Colonic mucosa (tissue), 4 donors: ENCODE measurements at regions not wholly inside any gene's neighbourhood (a gene's known extent, or its start where the extent isn't known, plus 50 kb on each side); places are given as distances from the start of the nearest gene placed in this dataset.

ENCODE experiments used
- DNase-seq: peaks from one replicate; pipeline ENCODE4 v3.0.0-alpha.2; 2020
- H3K27ac ChIP-seq: fragments of 200-600 bp; one replicate; pipeline ENCODE4 v1.8.0; 2021
- H3K27me3 ChIP-seq: fragments of 200-600 bp; one replicate; pipeline ENCODE4 v1.8.0; 2021
- H3K36me3 ChIP-seq: fragments of 200-600 bp; one replicate; pipeline ENCODE4 v1.8.0; 2021
- H3K4me1 ChIP-seq: fragments of 200-600 bp; one replicate; pipeline ENCODE4 v1.8.0; 2021; ENCODE audit warnings: mild to moderate bottlenecking
- H3K4me3 ChIP-seq: fragments of 200-600 bp; one replicate; pipeline ENCODE4 v1.8.0; 2021
- H3K9ac ChIP-seq, 2 donors: one replicate each; pipeline ENCODE4 v1.7.0; 2013; ENCODE audit warnings: control low read depth in 2 of 2, low read depth in 2 of 2, low read length in 2 of 2
- H3K9me3 ChIP-seq: fragments of 200-600 bp; one replicate; pipeline ENCODE4 v1.8.0; 2021
- CTCF ChIP-seq: fragments of 200-600 bp; IDR thresholded peaks from one replicate; pipeline ENCODE4 v1.8.0; 2022; ENCODE audit warnings: antibody characterized with exemption, mild to moderate bottlenecking
- intact Hi-C: fragments of 100-400 bp; cut with DNase I; formaldehyde crosslinking; loops from one replicate; pipeline ENCODE4 v1.14.1; 2022
- donor health status: healthy.
- donor health status: DM: no; HTN: no; CAD: no.
- donor health status: DM: no; HTN: no; CAD: no.

- Histone ChIP-seq H3K4me3 (no peak overlapping the region), H3K9ac (no peak overlapping the region), H3K27ac (no peak overlapping the region), H3K9me3 (no peaks in the 10 kb centered on the region), H3K4me1 (no peaks in the 10 kb centered on the region), H3K36me3 (no peaks in the 10 kb centered on the region), H3K27me3 (no peaks in the 10 kb centered on the region)
- intact Hi-C loops = no loop called here
- no peak for TF ChIP-seq CTCF
- no peak for DNase-seq
Measured at GRCh38 chr18:55166260-55166598, 207.0 kb upstream of the CCDC68 start.

GRCh38 chr18:55163550-55163949 lies 204.3 kb upstream of the CCDC68 start:
- TF ChIP-seq CTCF = no peak
- no peaks in the 10 kb centered on the region for H3K36me3 ChIP-seq
- H3K9me3 ChIP-seq = no peaks in the 10 kb centered on the region
- H3K27ac ChIP-seq = no peak overlapping the region
- H3K4me1 ChIP-seq = no peaks in the 10 kb centered on the region
- H3K9ac ChIP-seq = no peak overlapping the region
- no peaks in the 10 kb centered on the region for H3K27me3 ChIP-seq
- H3K4me3 ChIP-seq = no peak overlapping the region
- intact Hi-C loops = no loop called here
- DNase-seq = no peak

- no peak overlapping the region for H3K9ac ChIP-seq
- no peaks in the 10 kb centered on the region for H3K36me3 ChIP-seq
- TF ChIP-seq CTCF = no peak
- H3K27me3 ChIP-seq = no peaks in the 10 kb centered on the region
- intact Hi-C loops = no loop called here
- no peaks in the 10 kb centered on the region for H3K9me3 ChIP-seq
- H3K27ac ChIP-seq = no peak overlapping the region
- H3K4me3 ChIP-seq = no peak overlapping the region
- DNase-seq = no peak
- no peaks in the 10 kb centered on the region for H3K4me1 ChIP-seq
Measured at GRCh38 chr18:55161916-55162315, 202.7 kb upstream of the CCDC68 start.

GRCh38 chr18:55159027-55159426 lies 199.8 kb upstream of the CCDC68 start:
- no peak for DNase-seq
- Histone ChIP-seq H3K27ac (no peak overlapping the region), H3K9me3 (no peaks in the 10 kb centered on the region), H3K36me3 (no peaks in the 10 kb centered on the region), H3K9ac (no peak overlapping the region), H3K4me1 (no peaks in the 10 kb centered on the region), H3K27me3 (no peaks in the 10 kb centered on the region), H3K4me3 (no peak overlapping the region)
- no peak for TF ChIP-seq CTCF
- intact Hi-C loops = no loop called here

GRCh38 chr18:55158570-55158969 lies 199.3 kb upstream of the CCDC68 start:
- no peak for DNase-seq
- H3K9me3 ChIP-seq = no peaks in the 10 kb centered on the region
- no peak overlapping the region for H3K27ac ChIP-seq
- no peaks in the 10 kb centered on the region for H3K36me3 ChIP-seq
- H3K4me3 ChIP-seq = no peak overlapping the region
- intact Hi-C loops = no loop called here
- H3K27me3 ChIP-seq = no peaks in the 10 kb centered on the region
- no peak for TF ChIP-seq CTCF
- H3K9ac ChIP-seq = no peak overlapping the region
- no peaks in the 10 kb centered on the region for H3K4me1 ChIP-seq

- TF ChIP-seq CTCF = no peak
- no peak overlapping the region for H3K4me3 ChIP-seq
- H3K27me3 ChIP-seq = no peaks in the 10 kb centered on the region
- no peak overlapping the region for H3K27ac ChIP-seq
- H3K9ac ChIP-seq = no peak overlapping the region
- no peaks in the 10 kb centered on the region for H3K4me1 ChIP-seq
- intact Hi-C loops = no loop called here
- no peaks in the 10 kb centered on the region for H3K36me3 ChIP-seq
- no peak for DNase-seq
- no peaks in the 10 kb centered on the region for H3K9me3 ChIP-seq
Measured at GRCh38 chr18:55153346-55153745, 194.1 kb upstream of the CCDC68 start.
